WTC11 (cell line): ENCODE measurements at regions not wholly inside any gene's neighbourhood (a gene's known extent, or its start where the extent isn't known, plus 50 kb on each side); places are given as distances from the start of the nearest gene placed in this dataset.
A peak's percentile ranks its signal among the peaks of the same experiment; 100 is the strongest.

Experiments used
- ATAC-seq: fragments of 200-7000 bp; cut with Tn5 transposase; 2 replicates; pipeline ENCODE4 v1.10.0; 2021; ENCODE audit warnings: mild to moderate bottlenecking, moderate library complexity
- CTCF ChIA-PET: fragments of 300-600 bp; sonication (Branson Sonifier 250); formaldehyde crosslinking; loops from one replicate; lab custom pipeline; 2021; ENCODE audit warnings: antibody characterized with exemption; lab: Charles Lee
- POLR2A ChIA-PET: fragments of 350-600 bp; sonication (Branson Sonifier 250); formaldehyde crosslinking; loops from one replicate; lab custom pipeline; 2021; ENCODE audit warnings: antibody characterized with exemption; lab: Charles Lee
- DNase-seq: peaks from one replicate; pipeline ENCODE4 v3.0.0; 2021; ENCODE audit warnings: low spot score
- H3K27ac Mint-ChIP-seq: 2 replicates; pipeline ENCODE4 v1.8.0; 2021; ENCODE audit warnings: mixed read lengths
- H3K27me3 Mint-ChIP-seq: 2 replicates; pipeline ENCODE4 v1.8.0; 2021; ENCODE audit warnings: low read depth, mild to moderate bottlenecking, moderate library complexity, mixed read lengths
- H3K36me3 Mint-ChIP-seq: 2 replicates; pipeline ENCODE4 v1.8.0; 2021; ENCODE audit warnings: mixed read lengths
- H3K4me1 Mint-ChIP-seq: 2 replicates; pipeline ENCODE4 v1.8.0; 2022; ENCODE audit warnings: mixed read lengths
- H3K4me3 Mint-ChIP-seq: 2 replicates; pipeline ENCODE4 v1.8.0; 2021; ENCODE audit warnings: mild to moderate bottlenecking, moderate library complexity, mixed read lengths
- H3K9me3 Mint-ChIP-seq: 2 replicates; pipeline ENCODE4 v1.8.0; 2021; ENCODE audit warnings: mixed read lengths
- CREB1 ChIP-seq: sonication (generic); formaldehyde crosslinking; IDR thresholded peaks from 2 replicates; pipeline ENCODE4 v1.8.0; 2023; ENCODE audit warnings: mild to moderate bottlenecking, missing genetic modification reagents
- ESRRA ChIP-seq: sonication (generic); formaldehyde crosslinking; IDR thresholded peaks from 2 replicates; pipeline ENCODE4 v1.8.1; 2022; ENCODE audit warnings: mild to moderate bottlenecking, missing genetic modification reagents, borderline replicate concordance
- FOXJ3 ChIP-seq: sonication (generic); formaldehyde crosslinking; IDR thresholded peaks from 2 replicates; pipeline ENCODE4 v1.9.0; 2021; ENCODE audit warnings: missing genetic modification reagents, mild to moderate bottlenecking, borderline replicate concordance
- FOXP1 ChIP-seq: sonication (generic); formaldehyde crosslinking; IDR thresholded peaks from 2 replicates; pipeline ENCODE4 v1.8.0; 2022; ENCODE audit warnings: missing genetic modification reagents, mild to moderate bottlenecking, moderate library complexity, borderline replicate concordance
- GRHL2 ChIP-seq: fragments of 250-450 bp; sonication (Bioruptor Pico); IDR thresholded peaks from 2 replicates; pipeline ENCODE4 v1.8.0; 2022; ENCODE audit warnings: mild to moderate bottlenecking, moderate library complexity; ENCODE audit not compliant: insufficient replicate concordance, severe bottlenecking
- PRRX2 ChIP-seq: fragments of 250-450 bp; sonication (Bioruptor Pico); IDR thresholded peaks from 2 replicates; pipeline ENCODE4 v1.8.0; 2021; ENCODE audit warnings: mild to moderate bottlenecking
- SOX15 ChIP-seq: fragments of 250-450 bp; sonication (Bioruptor Pico); IDR thresholded peaks from 2 replicates; pipeline ENCODE4 v1.9.0; 2021; ENCODE audit warnings: mild to moderate bottlenecking
- SP1 ChIP-seq: sonication (generic); formaldehyde crosslinking; conservative IDR thresholded peaks from 2 replicates; pipeline ENCODE4 v1.8.1; 2022; ENCODE audit warnings: missing genetic modification reagents
- ZBTB43 ChIP-seq: sonication (generic); formaldehyde crosslinking; IDR thresholded peaks from 2 replicates; pipeline ENCODE4 v1.8.1; 2023; ENCODE audit warnings: mild to moderate bottlenecking, missing genetic modification reagents
- ZNF121 ChIP-seq: sonication (generic); formaldehyde crosslinking; IDR thresholded peaks from 2 replicates; pipeline ENCODE4 v1.8.0; 2023; ENCODE audit warnings: missing genetic modification reagents
- ZNF671 ChIP-seq: fragments of 250-450 bp; sonication (Bioruptor Pico); IDR thresholded peaks from 2 replicates; pipeline ENCODE4 v1.8.0; 2021; ENCODE audit warnings: mild to moderate bottlenecking
- ZSCAN18 ChIP-seq: fragments of 250-450 bp; sonication (Bioruptor Pico); IDR thresholded peaks from 2 replicates; pipeline ENCODE4 v2.1.2; 2022; ENCODE audit warnings: mild to moderate bottlenecking, moderate library complexity
- TF ChIP-seq, protein P1 (sequence below): sonication (generic); formaldehyde crosslinking; IDR thresholded peaks from 2 replicates; pipeline ENCODE4 v1.8.1; 2022; ENCODE audit warnings: low read depth, missing genetic modification reagents, borderline replicate concordance
- TF ChIP-seq, protein P2 (sequence below): sonication (generic); formaldehyde crosslinking; IDR thresholded peaks from 2 replicates; pipeline ENCODE4 v1.8.1; 2022; ENCODE audit warnings: missing genetic modification reagents, borderline replicate concordance
- TF ChIP-seq, protein P3 (sequence below): sonication (generic); formaldehyde crosslinking; IDR thresholded peaks from 2 replicates; pipeline ENCODE4 v1.8.0; 2022; ENCODE audit warnings: mild to moderate bottlenecking, missing genetic modification reagents
- TF ChIP-seq, protein P4 (sequence below): sonication (generic); formaldehyde crosslinking; IDR thresholded peaks from 2 replicates; pipeline ENCODE4 v1.8.1; 2023; ENCODE audit warnings: mild to moderate bottlenecking, missing genetic modification reagents, borderline replicate concordance

DNA sequence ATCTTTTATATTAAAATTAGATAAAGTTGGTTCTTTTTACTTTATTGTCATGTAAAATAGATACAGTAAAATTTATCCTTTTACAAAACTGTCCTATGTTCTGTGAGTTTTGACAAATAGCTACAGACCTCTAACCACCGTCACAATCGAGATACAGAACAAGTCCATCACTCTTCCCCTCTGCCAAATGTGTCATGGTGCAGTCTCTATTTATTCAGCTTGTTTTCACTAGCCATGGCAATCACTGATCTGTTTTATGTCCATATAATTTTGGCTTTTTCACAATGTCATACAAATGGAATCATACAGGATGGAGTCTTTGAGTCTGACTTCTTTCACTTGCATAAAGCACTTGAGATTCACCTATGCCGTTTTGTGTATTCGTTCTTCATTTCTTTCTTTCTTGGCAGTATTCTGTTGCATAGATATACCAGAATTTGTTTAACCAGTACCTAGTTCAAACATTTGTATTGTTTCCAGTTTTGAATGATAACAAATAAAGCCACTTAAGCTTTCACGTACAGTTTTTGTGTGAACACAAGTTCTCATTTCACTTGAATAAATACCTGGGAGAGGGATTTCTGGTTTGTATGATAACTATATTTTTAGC lies 273.2 kb upstream of the MPDZ start:
- ATAC-seq (no peak), DNase-seq (no peak)
- ChIA-PET CTCF (no interaction called here), POLR2A (no interaction called here)
- TF ChIP-seq GRHL2 (CRISPR knock-in tag) (no peak), SP1 (CRISPR knock-in tag) (no peak), PRRX2 (CRISPR knock-in tag) (no peak), ZNF671 (no peak), ZBTB43 (no peak), ESRRA (CRISPR knock-in tag) (no peak), ZNF121 (CRISPR knock-in tag) (no peak), ZSCAN18 (CRISPR knock-in tag) (no peak), FOXJ3 (CRISPR knock-in tag) (no peak), SOX15 (CRISPR knock-in tag) (no peak), CREB1 (CRISPR knock-in tag) (no peak), FOXP1 (CRISPR knock-in tag) (no peak)
- TF ChIP-seq, protein P1, sequence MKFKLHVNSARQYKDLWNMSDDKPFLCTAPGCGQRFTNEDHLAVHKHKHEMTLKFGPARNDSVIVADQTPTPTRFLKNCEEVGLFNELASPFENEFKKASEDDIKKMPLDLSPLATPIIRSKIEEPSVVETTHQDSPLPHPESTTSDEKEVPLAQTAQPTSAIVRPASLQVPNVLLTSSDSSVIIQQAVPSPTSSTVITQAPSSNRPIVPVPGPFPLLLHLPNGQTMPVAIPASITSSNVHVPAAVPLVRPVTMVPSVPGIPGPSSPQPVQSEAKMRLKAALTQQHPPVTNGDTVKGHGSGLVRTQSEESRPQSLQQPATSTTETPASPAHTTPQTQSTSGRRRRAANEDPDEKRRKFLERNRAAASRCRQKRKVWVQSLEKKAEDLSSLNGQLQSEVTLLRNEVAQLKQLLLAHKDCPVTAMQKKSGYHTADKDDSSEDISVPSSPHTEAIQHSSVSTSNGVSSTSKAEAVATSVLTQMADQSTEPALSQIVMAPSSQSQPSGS (CRISPR knock-in tag): no peak
- TF ChIP-seq, protein P2, sequence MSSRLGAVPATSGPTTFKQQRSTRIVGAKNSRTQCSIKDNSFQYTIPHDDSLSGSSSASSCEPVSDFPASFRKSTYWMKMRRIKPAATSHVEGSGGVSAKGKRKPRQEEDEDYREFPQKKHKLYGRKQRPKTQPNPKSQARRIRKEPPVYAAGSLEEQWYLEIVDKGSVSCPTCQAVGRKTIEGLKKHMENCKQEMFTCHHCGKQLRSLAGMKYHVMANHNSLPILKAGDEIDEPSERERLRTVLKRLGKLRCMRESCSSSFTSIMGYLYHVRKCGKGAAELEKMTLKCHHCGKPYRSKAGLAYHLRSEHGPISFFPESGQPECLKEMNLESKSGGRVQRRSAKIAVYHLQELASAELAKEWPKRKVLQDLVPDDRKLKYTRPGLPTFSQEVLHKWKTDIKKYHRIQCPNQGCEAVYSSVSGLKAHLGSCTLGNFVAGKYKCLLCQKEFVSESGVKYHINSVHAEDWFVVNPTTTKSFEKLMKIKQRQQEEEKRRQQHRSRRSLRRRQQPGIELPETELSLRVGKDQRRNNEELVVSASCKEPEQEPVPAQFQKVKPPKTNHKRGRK (CRISPR knock-in tag): no peak
- TF ChIP-seq, protein P3, sequence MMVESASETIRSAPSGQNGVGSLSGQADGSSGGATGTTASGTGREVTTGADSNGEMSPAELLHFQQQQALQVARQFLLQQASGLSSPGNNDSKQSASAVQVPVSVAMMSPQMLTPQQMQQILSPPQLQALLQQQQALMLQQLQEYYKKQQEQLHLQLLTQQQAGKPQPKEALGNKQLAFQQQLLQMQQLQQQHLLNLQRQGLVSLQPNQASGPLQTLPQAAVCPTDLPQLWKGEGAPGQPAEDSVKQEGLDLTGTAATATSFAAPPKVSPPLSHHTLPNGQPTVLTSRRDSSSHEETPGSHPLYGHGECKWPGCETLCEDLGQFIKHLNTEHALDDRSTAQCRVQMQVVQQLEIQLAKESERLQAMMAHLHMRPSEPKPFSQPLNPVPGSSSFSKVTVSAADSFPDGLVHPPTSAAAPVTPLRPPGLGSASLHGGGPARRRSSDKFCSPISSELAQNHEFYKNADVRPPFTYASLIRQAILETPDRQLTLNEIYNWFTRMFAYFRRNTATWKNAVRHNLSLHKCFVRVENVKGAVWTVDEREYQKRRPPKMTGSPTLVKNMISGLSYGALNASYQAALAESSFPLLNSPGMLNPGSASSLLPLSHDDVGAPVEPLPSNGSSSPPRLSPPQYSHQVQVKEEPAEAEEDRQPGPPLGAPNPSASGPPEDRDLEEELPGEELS: no peak
- no peaks in the 10 kb centered on the region for H3K9me3 Mint-ChIP-seq
- peaks cover 37% of the 10 kb centered on the region for H3K4me1 Mint-ChIP-seq
- H3K27me3 Mint-ChIP-seq: no peaks in the 10 kb centered on the region
- H3K36me3 Mint-ChIP-seq: no peaks in the 10 kb centered on the region
- no peak overlapping the region for H3K27ac Mint-ChIP-seq
- no peak overlapping the region for H3K4me3 Mint-ChIP-seq

GRCh38 chr9:13550519-13550918 lies 271.0 kb upstream of the MPDZ start:
- H3K9me3 Mint-ChIP-seq: no peaks in the 10 kb centered on the region
- ChIA-PET CTCF (interaction anchor here (1.4 kb wide), 1 partner anchor 122 kb away, joined by 4 read pairs; no protein-coding TSS in a partner anchor), POLR2A (no interaction called here)
- H3K36me3 Mint-ChIP-seq: no peaks in the 10 kb centered on the region
- no peaks in the 10 kb centered on the region for H3K27me3 Mint-ChIP-seq
- DNase-seq (no peak), ATAC-seq (peak; percentile 90)
- TF ChIP-seq, protein P4, sequence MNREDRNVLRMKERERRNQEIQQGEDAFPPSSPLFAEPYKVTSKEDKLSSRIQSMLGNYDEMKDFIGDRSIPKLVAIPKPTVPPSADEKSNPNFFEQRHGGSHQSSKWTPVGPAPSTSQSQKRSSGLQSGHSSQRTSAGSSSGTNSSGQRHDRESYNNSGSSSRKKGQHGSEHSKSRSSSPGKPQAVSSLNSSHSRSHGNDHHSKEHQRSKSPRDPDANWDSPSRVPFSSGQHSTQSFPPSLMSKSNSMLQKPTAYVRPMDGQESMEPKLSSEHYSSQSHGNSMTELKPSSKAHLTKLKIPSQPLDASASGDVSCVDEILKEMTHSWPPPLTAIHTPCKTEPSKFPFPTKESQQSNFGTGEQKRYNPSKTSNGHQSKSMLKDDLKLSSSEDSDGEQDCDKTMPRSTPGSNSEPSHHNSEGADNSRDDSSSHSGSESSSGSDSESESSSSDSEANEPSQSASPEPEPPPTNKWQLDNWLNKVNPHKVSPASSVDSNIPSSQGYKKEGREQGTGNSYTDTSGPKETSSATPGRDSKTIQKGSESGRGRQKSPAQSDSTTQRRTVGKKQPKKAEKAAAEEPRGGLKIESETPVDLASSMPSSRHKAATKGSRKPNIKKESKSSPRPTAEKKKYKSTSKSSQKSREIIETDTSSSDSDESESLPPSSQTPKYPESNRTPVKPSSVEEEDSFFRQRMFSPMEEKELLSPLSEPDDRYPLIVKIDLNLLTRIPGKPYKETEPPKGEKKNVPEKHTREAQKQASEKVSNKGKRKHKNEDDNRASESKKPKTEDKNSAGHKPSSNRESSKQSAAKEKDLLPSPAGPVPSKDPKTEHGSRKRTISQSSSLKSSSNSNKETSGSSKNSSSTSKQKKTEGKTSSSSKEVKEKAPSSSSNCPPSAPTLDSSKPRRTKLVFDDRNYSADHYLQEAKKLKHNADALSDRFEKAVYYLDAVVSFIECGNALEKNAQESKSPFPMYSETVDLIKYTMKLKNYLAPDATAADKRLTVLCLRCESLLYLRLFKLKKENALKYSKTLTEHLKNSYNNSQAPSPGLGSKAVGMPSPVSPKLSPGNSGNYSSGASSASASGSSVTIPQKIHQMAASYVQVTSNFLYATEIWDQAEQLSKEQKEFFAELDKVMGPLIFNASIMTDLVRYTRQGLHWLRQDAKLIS (CRISPR knock-in tag): no peak
- no peak overlapping the region for H3K4me3 Mint-ChIP-seq
- H3K27ac Mint-ChIP-seq: no peak overlapping the region
- H3K4me1 Mint-ChIP-seq: peaks cover 34% of the 10 kb centered on the region
